Heart left ventricle (tissue), 13 donors: ENCODE measurements at regions not wholly inside any gene's neighbourhood (a gene's known extent, or its start where the extent isn't known, plus 50 kb on each side); places are given as distances from the start of the nearest gene placed in this dataset.

Experiments
- POLR2A ChIP-seq, 2 donors: fragments of 450-650 bp; IDR thresholded peaks; one replicate each; pipeline ENCODE4 v1.6.1; 2017; ENCODE audit warnings: antibody characterized with exemption in 2 of 2, mild to moderate bottlenecking in 2 of 2, moderate library complexity in 2 of 2
- TF ChIP-seq, protein P1 (sequence below), 12 donors: fragments of 200-600 bp; sonication (generic) in 4 of 12; IDR thresholded peaks; one replicate each; pipeline versions ENCODE4 v1.5.0 to v1.8.0; 2018 to 2022; ENCODE audit warnings: antibody characterized with exemption in 12 of 12, mild to moderate bottlenecking in 5 of 12
- donor health status: ischemic (EF 13 %, LVEDD 7.1; RV severe dilation, severe dysfunction).
- donor health status: DM: no; HTN: yes; CAD: no.
- donor health status: DM: no; HTN: no; CAD: no.
- donor health status: ischemic (EF 25% LVEDD 6.9; RV normal size, moderate dysfunction).
- donor health status: ischemic (EF 25% LVEDD 5.7; RV mildly dilated, moderate dysfunction).
- donor health status: ischemic (EF 35%, LVEDD 5.7; RV mildly dilated, moderate dysfunction).
- donor health status: nonischemic (EF 11% LVEDD 7.7; RV severe dilation, severe dysfunction).
- donor health status: DM: yes; HTN: yes; CAD: no.
- donor health status: PGD.
- donor health status: ischemic (EF 29% LVEDD 5.4; RV normal size, mild dysfunction).
- donor health status: nonischemic (EF 23%, LVEDD 6.1; RV moderate dilation, normal function).

DNA sequence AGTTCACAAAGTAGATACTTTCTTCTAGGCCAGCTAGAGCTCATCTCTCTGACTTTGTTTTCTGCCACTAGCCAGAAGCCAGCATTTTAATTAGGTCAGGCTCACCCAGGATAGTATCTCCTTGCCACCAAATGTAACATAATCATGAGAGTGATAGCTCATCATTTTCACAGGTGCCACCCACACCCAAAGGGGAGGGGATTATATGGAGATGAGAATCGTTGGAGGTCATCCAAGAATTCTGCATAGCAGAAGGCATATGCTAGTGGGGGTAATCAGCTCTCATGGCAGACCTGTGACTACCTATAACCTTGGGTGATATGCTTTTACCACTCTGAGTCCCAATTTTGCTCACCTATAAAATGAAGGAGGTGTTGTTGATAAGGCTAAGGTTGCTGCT lies 523.0 kb downstream of the METTL15 start:
- TF ChIP-seq, protein P1, sequence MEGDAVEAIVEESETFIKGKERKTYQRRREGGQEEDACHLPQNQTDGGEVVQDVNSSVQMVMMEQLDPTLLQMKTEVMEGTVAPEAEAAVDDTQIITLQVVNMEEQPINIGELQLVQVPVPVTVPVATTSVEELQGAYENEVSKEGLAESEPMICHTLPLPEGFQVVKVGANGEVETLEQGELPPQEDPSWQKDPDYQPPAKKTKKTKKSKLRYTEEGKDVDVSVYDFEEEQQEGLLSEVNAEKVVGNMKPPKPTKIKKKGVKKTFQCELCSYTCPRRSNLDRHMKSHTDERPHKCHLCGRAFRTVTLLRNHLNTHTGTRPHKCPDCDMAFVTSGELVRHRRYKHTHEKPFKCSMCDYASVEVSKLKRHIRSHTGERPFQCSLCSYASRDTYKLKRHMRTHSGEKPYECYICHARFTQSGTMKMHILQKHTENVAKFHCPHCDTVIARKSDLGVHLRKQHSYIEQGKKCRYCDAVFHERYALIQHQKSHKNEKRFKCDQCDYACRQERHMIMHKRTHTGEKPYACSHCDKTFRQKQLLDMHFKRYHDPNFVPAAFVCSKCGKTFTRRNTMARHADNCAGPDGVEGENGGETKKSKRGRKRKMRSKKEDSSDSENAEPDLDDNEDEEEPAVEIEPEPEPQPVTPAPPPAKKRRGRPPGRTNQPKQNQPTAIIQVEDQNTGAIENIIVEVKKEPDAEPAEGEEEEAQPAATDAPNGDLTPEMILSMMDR (IDR thresholded peaks at IDR 0.05): no peak
- TF ChIP-seq POLR2A (IDR thresholded peaks at IDR 0.05): no peak
